SW480 (cell line): ENCODE measurements at regions not wholly inside any gene's neighbourhood (a gene's known extent, or its start where the extent isn't known, plus 50 kb on each side); places are given as distances from the start of the nearest gene placed in this dataset.
A peak's percentile ranks its signal among the peaks of the same experiment; 100 is the strongest.
"Not testable (repeated sequence)": the region's sequence is repeated elsewhere in the genome, so short reads cannot be mapped to it uniquely, and the experiment has no call there.

Source experiments
- DNase-seq: peaks from one replicate; pipeline ENCODE4 v3.0.0-alpha.2; 2016; ENCODE audit warnings: low spot score

DNA sequence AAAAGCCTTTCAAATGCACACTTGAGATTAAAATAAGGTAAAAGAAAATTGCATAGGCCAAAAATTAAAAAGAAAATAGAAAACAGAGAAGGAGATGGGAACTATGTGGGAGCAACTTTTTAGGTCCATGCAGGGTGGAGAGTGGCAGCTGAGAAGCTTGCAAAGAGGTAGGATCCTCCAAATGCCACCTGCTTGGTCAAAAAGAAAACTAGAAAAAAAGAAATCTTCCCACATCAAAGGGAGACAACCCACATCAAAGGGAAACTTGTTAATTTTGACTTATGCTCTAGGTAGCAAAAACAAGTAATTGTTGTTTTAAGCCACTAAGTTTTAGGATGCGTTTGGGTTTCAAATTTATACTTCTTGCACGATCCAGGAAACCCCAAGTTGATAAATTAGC lies 342.9 kb downstream of the IL20RB start:
- DNase-seq, result peak; percentile 87

DNA sequence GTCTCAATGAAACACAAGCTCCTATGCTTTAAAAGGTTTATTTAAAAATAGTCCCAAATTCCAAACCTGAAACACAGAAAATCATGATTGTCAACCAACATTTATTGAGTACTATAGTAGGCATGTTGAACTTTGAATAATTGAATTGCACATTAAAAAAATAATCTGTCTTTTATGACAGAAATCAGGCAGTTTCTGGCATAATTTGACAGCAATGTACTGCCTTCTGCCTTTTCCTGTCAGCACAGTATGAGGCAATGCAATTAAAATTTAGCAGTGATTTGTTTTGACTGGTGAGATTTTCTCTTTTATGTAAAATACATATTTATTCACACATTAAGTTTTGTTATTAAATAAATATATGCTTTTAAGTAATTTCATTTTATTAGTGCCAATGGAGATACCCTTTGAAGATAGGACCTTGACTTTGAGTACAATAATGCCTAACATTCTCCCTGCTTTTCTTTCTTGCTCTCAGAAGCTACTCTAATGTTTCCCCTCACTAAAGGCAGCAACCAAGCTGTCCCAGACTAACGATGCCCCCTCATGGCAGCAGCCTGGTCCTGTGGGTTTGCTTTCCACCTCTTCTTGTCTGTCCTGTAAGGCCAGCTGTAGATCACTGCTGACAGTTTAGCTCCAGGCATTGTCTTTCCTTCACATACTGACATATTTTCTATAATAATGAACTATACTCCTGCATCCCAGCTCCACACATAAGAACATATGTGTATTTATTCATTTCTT lies 346.7 kb downstream of the IL20RB start:
- DNase-seq, result no peak

DNA sequence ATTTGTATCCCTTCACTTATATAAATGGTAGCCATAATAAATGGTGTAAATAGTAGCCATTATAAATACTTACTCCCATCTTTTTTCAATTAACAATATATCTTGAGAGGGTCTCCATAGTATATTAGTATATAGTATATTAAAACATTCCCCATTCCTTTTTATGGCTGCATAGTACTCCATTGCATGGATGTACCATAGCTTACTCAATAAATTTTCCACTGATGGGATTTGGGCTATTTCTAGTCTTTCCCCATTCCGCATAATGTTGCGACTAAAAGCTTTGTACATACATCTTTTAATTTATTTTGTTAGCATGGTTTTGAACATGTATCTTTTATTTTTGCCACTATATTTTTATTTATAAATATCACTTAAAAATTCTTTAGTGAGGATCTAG lies 366.3 kb downstream of the IL20RB start:
- no peak for DNase-seq

DNA sequence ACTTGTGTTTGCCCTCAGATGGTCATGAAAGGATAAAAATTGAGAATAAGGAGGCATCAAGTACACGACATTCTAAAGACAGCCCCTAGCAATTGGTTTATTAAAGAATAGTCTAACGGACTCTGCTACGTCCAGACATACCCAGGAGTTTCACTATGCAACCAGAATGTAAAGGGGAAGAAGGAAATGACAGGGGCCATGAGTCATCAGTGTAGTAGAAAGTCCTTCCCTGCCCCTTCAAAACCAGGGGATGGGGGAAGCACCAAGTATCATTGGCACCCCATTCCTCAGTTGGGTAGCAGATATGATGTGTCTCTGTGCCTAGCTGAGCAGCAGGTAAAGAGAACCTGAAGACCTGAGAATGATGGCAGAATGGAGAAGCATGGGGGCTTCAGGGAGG lies 367.4 kb downstream of the IL20RB start:
- no peak for DNase-seq

DNA sequence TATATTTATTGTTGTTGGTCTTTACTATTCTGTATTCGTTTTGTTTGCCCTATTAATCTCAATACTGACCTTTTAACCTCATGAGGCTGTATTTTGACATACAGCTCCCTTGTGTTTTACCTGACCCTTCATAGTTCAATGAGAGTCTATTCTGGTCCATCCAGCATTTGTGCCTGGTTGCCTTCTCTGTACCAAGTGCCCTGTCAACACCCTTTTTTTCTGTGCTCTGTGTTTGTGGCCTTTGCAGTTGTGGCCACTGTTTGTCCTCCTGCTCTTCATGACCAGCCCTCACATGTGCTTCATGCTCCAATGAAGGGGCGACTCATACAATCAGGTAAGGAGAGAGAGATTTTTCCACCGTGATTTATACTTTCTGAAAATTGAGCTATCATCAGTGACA lies 368.2 kb downstream of the IL20RB start:
- DNase-seq, result no peak

DNA sequence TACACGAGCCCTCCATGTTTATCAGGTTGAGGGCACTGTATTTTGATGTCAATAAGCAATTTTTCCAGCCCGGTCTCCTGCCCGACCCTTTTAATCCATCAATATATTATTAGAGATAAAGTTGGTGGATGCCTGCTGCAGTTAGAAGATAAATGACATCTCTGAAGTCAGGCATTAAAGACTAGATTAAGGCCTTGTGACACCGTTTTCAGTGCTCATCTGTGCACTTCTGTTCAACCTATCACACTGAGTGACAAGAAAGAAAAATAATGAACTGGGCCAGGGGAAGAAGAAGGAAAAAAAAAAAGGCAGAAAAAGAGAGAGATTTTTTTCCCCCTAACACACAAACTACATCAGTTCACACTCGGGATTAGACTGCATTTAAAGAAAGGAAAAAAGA lies 371.8 kb downstream of the IL20RB start:
- DNase-seq, result no peak

DNA sequence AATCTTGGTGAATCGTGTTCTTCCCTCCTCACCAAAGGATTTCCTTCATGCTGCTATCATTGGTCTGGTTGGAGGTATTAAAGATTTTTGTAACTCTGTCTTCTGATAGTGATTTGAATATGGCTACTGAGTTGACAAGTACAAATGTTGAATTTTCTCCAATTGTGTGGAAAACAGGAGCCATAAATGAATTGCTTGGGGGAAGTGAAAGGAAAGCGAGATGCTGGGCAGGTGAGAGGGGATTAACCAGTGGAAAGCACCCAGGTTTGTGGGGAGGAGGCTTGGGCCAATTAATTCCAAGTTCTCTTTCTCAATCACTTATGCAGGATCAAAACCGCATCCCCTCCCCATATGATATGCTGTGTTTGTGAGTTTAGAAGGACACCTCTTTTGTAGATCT lies 372.5 kb downstream of the IL20RB start:
- DNase-seq, result no peak

DNA sequence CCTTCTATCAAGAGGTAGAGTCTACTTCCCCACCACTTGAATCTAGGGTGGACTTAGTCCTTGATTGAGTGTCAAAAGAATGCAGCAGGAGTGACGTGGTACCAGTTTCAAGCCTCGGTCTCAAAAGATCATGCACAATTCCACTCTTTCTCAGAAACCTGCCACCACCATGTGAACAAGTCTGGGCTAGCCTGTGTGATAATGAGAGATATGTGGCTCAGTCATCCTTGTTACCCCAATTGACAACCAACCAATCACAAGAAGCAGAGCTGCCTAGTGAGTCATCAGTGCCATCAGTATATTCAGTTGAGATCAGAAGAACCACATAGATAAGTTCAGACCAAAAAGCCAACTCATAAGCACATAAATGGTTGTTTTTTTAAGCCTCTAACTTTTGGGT lies 374.5 kb downstream of the IL20RB start:
- DNase-seq, result peak; percentile 48

DNA sequence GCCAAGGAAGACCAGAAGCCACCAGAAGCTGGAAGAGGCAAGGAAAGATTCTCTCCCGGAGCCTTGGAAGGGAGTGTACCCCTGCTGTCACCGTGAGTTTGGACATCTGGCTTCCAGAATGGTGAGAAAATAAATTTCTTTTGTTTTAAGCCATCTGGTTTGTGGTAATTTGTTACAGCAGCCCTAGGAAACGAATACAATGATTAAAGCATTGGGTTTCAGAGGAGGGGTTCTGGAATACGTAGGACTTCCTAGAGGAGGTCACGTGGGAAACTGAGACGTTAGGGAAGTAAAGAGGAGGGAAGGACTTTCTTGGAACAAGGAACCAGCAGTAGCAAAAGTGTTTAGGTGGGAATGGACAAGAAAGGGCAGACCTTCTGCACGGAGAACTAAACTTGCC lies 377.7 kb downstream of the IL20RB start:
- no peak for DNase-seq

DNA sequence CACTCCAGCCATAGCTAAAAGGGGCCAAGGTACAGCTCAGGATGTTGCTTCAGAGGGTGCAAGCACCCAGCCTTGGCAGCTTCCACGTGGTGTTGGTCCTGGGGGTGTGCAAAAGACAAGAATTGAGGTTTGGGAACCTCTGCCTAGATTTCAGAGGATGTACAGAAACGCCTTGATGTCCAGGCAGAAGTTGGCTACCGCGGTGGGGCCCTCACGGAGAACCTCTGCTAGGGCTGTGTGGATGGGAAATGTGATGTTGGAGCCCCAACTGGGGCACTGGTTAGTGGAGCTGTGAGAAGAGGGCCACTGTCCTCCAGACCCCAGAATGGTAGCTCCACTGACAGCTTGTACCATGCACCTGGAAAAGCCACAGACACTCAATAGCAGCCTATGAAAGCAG lies 380.6 kb downstream of the IL20RB start:
- DNase-seq, result not testable (repeated sequence)

DNA sequence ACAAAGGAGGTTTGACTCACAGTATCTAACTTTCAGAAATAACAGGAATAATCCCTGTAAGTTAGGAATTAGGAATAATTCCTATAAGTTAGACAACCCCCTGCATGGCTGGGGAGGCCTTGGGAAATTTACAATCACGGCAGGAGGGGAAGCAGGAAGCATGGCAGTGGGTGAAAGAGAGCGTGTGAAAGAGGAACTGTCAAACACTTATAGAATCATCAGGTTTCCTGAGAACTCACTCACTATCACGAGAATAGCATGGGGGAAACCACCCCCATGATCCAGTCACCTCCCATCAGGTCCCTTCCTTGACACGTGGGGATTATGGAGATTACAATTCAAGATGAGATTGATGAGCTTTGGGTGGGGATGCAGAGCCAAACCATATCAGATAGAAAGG lies 385.5 kb downstream of the IL20RB start:
- DNase-seq, result no peak

DNA sequence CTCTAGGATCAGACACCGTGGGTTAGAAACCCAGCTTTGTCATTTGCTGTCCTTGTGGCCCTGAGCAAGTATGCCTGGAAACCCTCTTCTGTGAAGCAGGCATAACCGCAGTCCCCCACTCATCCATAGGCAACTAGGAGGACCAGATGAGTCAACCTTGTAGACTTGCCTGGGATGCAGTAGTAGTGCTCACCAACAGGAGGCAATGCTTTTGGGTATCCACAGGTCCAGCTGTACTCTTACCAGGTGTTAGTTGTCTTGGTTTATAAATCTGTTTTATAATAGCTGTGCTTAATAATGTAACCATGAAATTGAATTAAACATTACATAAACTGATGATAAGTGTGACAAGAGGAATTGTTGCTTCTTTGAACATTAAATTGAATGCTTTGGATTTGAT lies 389.3 kb downstream of the IL20RB start:
- no peak for DNase-seq

DNA sequence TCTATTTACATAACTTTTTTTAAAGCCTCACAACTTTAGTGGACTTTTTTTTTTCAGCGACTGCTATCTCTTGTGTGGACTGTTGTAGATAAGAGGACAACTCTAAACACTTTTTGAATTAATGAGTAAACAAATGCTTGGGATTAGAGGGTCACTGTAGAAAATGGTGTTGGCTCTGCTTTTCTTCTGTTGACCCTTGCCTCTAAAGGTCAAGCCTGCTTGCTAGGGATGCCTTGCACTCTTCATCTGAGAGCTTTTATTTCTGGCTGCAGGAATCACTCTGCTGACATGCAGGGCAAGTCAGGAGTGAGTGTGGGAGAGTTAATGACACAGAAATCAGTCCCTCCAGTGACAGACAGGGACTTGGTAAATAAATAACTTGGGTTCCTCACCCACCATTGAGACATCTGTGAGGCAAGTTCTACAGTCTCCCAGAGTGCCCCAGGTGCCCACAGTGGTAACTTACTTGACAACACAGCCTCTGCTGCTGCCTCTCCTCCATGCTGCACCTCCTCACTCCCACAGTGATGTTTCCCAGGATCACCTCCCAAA lies 390.1 kb downstream of the IL20RB start:
- DNase-seq, result no peak

DNA sequence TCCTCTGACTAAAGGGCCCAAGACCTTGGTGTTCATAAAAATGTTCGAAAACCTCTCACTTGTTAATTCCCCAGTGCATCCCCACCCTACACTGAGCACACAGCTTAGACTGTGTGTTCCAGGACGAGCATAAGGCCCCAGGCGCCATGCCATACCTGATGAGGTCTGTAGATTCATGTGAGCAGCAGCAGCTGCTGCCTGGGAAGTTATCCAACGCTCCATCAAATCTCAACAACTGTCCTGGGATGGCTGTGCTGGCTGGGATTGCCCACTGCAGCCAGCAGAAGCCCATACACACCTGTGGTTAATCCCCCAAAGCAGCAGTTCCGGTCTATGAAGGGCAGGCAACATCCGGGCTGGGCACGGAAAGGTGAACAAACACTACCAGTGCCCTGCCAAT lies 391.2 kb downstream of the IL20RB start:
- no peak for DNase-seq

DNA sequence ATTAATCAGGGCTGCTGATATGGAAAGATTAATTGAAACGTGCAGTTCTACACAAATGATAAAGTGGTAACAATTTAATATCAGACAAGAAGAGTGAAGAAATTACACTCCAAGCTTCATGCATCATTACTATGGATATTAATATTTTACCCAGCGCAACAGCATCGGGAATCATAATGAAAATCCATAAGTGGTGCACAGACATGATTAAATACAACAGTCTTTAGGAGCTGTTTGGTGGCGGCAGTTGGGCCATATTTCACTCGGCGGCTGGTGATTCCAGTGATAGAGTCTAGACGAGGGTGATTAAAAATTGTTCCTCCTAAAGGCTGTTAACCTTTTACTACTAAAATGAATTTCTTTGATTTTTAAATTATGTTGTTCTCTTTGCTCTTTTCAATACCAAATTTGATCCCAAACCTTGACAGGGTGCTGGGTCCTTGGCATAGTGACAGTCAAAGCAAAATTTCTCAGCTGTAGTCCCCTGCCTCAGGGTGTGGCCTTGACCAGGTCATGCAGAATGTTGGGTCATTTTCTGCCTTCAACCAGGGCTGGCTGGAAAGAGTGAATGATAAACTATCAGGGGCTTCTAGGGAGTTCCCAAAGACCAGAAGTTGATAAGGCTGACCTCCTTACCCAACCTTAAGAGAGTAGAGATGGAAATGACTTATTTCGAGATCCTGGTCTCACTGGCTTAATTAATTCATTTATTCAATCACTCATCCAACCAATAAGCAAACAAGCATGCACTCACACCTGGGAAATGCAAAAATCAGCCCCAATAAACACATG lies 392.0 kb downstream of the IL20RB start:
- no peak for DNase-seq

DNA sequence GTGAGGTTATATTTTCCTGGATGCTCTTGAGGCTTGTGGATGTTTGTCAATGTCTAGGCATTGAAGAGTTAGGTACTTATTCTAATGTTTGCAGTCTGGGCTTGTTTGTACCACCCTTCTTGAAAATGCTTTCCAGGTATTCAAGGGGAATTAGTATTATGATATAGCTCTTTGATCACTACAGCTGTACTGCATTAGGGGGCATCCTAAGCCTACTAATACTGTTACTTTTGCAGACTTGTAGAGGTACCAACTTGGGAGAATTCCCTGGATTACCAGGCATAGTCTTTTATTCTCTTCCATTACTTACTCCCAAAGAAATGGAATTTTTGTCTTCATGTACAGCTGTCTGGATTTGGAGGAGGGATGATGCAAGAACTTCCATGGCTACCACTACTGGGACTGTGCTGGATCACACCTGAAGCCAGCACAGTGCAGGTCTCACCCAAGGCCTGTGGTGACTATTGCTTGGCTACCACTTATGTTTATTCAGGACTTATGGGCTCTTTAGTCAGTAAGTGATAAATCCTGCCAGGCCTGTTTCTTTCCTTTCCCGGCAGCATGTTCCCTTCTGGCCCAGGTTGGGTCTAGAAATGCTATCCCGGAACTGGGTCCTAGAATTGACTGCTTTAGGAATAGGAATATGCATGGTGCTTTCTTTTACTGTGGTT lies 402.9 kb downstream of the IL20RB start:
- no peak for DNase-seq

DNA sequence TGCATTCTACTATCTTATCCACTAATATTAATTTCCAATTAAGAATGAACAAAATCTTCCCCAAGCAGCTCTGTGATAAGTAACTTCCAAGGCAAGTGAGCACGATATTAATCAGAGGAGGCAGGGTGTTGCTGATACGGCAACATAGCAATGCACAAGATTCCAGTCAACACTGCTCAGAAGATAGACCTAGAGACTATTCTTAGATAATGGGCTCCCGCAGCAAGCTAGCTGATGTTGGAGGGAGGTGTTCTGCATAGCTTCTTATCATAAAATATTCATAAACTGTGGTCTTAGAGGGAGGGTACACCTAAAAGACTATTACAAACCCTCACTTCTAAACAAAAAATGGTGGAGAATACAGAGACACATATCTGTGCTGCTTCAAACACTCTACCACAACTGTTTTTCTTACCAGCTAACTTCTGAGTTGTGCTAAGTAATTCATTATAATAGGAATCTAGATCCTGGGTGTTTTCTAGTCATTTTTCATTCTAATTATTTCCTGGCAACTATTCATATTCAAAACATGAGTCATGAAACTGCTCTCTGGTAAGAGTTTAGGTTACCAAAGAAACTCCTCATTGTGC lies 382.0 kb upstream of the SOX14 start:
- DNase-seq, result no peak

DNA sequence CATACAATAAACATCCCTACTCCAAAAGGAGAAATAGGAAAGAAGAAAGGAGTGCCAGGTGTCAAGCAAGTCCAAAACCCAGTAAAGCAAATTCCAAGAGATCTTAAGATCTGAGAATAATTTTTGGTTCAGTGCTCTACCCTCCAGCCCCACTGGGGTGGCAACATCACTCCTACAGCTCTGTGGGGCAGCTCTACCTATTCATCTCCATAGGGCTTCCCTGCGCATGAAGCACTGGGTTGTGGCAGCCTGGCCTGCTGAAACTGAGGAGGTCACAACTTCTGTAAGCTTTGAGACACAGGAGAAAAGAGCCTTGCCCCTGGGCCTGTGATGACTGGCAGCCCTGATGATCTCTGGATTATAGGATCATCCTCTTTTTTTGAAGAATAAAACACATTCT lies 378.2 kb upstream of the SOX14 start:
- DNase-seq, result no peak

DNA sequence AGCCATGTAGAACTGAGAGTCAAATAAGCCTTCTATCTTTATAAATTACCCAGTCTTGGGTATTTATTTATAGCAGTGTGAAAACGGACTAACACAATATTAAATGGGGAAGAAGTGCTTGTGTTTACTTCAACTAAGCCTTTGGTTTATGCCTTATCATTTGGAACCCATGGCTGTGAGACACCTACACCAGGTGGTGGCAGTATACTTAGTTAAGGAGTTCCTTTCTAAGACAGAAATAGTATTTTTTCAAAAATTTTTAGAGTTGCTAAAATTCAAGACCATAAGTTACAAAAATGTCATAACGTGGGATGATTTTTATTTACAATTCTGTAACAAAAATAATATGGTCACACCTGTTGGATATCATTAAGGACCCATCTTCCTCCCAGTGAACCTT lies 354.5 kb upstream of the SOX14 start:
- no peak for DNase-seq

DNA sequence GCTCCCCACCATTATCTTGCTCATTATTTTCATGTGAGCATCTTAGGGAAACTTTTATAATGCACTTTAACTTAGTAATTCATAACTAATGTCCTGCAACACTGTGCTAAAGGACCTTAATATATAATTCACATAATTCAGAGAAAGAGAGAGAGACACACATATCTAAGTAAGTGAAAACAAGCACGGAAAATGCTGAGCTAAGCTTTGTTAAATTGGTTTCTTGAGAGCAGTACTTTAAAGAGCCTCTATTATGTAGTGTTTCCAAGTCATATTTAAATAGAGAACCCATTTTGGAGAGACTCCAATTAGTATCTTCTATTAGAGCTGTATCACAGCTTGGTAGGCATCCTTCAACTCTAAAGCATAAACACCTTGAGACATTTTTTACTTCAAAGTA lies 354.1 kb upstream of the SOX14 start:
- DNase-seq, result no peak

DNA sequence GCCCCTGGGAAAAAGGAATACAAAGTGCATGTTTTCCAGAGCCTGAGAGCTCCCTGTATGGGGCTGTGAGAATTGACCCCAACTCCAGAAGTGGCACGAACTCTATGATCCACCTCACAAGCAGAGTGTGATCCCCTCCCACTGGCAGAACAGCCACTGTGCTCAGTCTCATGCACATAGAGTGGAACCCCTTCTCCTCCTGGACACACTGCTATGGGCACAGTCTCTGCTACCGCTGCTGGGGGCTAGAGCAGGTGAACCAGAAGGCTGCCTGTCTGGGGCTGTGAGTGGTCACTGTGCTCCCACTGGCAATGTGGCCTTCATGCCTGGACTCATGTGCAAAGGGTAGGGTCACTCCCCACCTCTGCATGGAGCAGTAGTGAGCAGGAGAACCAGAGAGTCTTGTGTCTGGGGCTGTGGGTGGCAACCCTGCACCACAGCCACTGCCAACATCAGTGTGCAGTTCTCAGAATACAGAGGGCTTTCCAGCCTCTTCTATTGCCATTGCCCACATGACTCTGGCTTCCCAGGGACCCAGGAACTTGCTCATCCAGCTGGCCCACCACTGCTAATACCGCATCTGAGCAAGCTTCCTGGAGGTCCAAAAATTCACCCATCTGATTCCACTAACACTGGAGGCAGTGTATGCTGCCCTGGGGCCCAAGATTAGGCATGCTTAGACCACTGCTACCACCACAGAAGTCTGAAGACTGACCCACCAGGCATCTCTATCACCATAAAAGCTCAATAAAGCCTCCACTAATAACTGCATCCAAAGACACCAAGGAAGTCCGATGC lies 343.7 kb upstream of the SOX14 start:
- DNase-seq, result no peak

DNA sequence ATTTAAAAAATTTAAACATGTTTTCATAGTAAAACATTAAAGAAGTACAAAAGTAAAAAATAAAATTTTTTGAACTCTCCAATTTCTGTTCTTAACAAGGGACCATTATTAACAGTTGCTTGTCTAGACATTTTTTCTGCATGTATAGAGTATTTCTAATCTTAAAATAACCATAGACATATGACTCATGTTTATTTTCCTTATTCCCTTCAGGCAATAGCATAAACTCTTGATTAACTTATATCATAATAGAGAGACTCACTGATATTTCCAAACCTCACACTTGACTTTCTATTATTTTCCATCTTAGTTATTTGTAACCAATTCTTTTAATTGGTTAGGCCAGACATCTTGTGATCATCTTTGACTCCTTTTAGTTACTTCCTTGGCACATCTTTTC lies 325.6 kb upstream of the SOX14 start:
- DNase-seq, result no peak
